Lower lobe of right lung (tissue), 2 donors: ENCODE measurements at regions not wholly inside any gene's neighbourhood (a gene's known extent, or its start where the extent isn't known, plus 50 kb on each side); places are given as distances from the start of the nearest gene placed in this dataset.
A peak's percentile ranks its signal among the peaks of the same experiment; 100 is the strongest.

ENCODE experiments used
- ATAC-seq, 2 donors: fragments of 200-7000 bp; cut with Tn5 transposase; one replicate each; pipeline ENCODE4 v1.9.1; 2020 to 2022; ENCODE audit warnings: mild to moderate bottlenecking in 2 of 2, moderate library complexity in 2 of 2
- DNase-seq: peaks from one replicate; pipeline ENCODE4 v3.0.0-alpha.2; 2020
- H3K27ac ChIP-seq: fragments of 200-600 bp; one replicate; pipeline ENCODE4 v1.8.0; 2022
- H3K27me3 ChIP-seq: fragments of 200-600 bp; one replicate; pipeline ENCODE4 v1.8.0; 2022; ENCODE audit warnings: low read depth
- H3K36me3 ChIP-seq: fragments of 200-600 bp; one replicate; pipeline ENCODE4 v1.8.0; 2022; ENCODE audit warnings: mild to moderate bottlenecking
- H3K4me1 ChIP-seq: fragments of 200-600 bp; one replicate; pipeline ENCODE4 v1.8.0; 2022
- H3K4me3 ChIP-seq: fragments of 200-600 bp; one replicate; pipeline ENCODE4 v1.8.0; 2022; ENCODE audit warnings: mild to moderate bottlenecking
- H3K9me3 ChIP-seq: fragments of 200-600 bp; one replicate; pipeline ENCODE4 v1.8.0; 2022
- intact Hi-C: fragments of 100-400 bp; cut with DNase I; formaldehyde crosslinking; loops from one replicate; pipeline ENCODE4 v1.11.0; 2022
- TF ChIP-seq, protein P1 (sequence below): fragments of 200-600 bp; IDR thresholded peaks from one replicate; pipeline ENCODE4 v1.8.0; 2022; ENCODE audit warnings: antibody characterized with exemption, mild to moderate bottlenecking
- donor health status: DM: no; HTN: yes; CAD: no; lungs with severe emphysema.

DNA sequence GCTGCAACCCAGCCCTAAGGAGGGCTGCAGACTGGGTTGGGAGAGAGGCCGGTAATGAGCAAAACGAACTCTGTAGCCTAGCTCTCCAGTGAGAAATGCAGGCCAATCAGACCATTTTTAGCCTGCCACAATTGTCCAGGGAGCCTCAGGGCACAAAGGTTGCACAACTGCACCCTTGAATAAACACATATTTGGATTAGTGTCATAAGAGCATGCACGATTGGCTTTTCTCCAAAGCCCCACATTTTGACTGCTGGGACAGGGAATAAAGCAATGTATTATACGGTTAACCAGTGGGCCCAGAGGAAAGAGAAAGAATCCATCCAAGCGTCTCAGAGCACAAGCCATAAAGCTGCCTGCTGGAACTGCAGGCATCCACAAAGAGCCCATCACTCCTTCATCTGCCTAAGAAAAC is 729.4 kb upstream of the SGCG start:
- H3K27ac ChIP-seq: no peak overlapping the region
- TF ChIP-seq, protein P1, sequence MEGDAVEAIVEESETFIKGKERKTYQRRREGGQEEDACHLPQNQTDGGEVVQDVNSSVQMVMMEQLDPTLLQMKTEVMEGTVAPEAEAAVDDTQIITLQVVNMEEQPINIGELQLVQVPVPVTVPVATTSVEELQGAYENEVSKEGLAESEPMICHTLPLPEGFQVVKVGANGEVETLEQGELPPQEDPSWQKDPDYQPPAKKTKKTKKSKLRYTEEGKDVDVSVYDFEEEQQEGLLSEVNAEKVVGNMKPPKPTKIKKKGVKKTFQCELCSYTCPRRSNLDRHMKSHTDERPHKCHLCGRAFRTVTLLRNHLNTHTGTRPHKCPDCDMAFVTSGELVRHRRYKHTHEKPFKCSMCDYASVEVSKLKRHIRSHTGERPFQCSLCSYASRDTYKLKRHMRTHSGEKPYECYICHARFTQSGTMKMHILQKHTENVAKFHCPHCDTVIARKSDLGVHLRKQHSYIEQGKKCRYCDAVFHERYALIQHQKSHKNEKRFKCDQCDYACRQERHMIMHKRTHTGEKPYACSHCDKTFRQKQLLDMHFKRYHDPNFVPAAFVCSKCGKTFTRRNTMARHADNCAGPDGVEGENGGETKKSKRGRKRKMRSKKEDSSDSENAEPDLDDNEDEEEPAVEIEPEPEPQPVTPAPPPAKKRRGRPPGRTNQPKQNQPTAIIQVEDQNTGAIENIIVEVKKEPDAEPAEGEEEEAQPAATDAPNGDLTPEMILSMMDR: no peak
- DNase-seq: no peak
- ATAC-seq: peak; percentile 35 to 41
- intact Hi-C loops: no loop called here
- H3K4me1 ChIP-seq: no peaks in the 10 kb centered on the region
- no peaks in the 10 kb centered on the region for H3K36me3 ChIP-seq
- no peak overlapping the region for H3K4me3 ChIP-seq
- H3K9me3 ChIP-seq: no peaks in the 10 kb centered on the region
- H3K27me3 ChIP-seq: no peaks in the 10 kb centered on the region

DNA sequence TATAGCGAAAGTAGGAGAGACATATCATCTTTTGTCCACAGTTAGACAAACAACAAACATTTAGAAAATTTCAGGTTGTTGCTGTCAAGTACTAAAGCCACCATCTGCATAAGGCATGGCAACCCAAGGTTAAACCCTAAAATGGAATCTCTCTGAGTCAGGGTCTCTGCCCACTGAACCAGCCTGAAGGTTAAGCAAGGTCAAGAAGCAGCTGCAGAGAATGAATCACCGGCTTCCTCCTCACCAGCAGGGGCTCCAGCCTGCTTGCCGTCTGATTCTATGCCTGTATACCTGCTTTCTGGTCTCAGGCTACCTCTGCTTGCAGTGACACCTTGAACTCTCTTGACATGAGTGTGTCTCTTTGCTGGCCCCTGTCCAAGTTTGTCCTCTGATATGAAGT is 726.2 kb upstream of the SGCG start:
- H3K36me3 ChIP-seq: no peaks in the 10 kb centered on the region

DNA sequence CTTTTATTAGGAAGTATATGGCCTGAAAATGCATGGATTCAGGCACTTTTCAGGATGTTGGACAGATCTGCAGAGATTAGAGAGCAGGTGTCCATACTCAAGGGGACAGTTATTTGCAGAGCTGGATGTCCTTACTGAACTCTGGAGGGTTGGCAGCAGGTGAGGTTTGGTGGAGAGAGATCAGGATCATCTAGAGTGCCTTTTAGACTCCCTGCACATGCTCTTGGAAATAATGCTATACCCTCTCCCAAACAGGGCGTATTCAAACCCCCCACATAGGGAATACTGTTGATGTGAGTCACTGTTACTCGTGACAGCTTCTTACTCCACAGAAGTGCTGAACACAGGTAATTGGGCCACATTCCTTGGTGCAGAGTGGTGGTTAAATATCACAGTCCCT is 725.7 kb upstream of the SGCG start:
- TF ChIP-seq, protein P1: no peak
- intact Hi-C loops: no loop called here
- H3K9me3 ChIP-seq: no peaks in the 10 kb centered on the region
- no peak overlapping the region for H3K27ac ChIP-seq
- no peak for DNase-seq
- no peaks in the 10 kb centered on the region for H3K36me3 ChIP-seq
- ATAC-seq: no peak
- H3K4me1 ChIP-seq: no peaks in the 10 kb centered on the region
- H3K27me3 ChIP-seq: no peaks in the 10 kb centered on the region
- H3K4me3 ChIP-seq: no peak overlapping the region

More for the DNA sequence above, 726.2 kb upstream of the SGCG start:
- Histone ChIP-seq H3K27me3 (no peaks in the 10 kb centered on the region), H3K4me1 (no peaks in the 10 kb centered on the region), H3K4me3 (no peak overlapping the region), H3K9me3 (no peaks in the 10 kb centered on the region), H3K27ac (no peak overlapping the region)
- intact Hi-C loops: no loop called here
- TF ChIP-seq, protein P1: no peak
- DNase-seq (no peak), ATAC-seq (no peak)

DNA sequence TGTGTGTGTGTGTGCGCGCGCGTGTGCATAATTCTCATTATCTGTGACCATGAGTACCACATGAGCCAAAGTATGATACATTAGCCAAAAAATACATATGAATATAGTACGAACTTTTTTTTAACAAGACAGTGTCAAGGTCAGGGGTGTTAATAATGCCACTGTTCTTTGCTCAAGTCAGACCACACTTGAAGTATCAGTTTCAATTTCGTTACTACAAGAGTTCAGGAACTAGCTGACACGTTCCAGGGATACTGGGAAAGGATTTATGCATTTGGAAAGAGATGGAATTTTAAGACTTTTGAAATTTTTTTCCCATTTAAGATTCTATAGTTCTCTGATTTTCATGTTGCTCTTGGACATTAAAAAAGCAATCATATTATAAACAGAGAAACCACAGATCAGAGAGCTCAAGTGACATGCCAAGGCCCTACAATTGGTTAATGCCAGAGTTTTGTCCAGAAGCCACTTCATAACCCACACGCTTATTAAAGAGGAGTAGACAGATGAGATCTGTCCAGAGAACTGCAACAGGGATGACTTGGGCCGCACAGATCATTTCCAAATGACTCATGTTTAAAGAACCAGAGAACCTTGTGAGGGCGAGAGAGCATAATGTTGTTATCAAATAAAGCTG is 718.8 kb upstream of the SGCG start:
- Histone ChIP-seq H3K4me1 (no peaks in the 10 kb centered on the region), H3K27me3 (no peaks in the 10 kb centered on the region), H3K4me3 (no peak overlapping the region), H3K36me3 (no peaks in the 10 kb centered on the region), H3K27ac (no peak overlapping the region), H3K9me3 (no peaks in the 10 kb centered on the region)
- TF ChIP-seq, protein P1: no peak
- intact Hi-C loops: no loop called here
- peak; percentile 50 to 56 for ATAC-seq
- DNase-seq: no peak

DNA sequence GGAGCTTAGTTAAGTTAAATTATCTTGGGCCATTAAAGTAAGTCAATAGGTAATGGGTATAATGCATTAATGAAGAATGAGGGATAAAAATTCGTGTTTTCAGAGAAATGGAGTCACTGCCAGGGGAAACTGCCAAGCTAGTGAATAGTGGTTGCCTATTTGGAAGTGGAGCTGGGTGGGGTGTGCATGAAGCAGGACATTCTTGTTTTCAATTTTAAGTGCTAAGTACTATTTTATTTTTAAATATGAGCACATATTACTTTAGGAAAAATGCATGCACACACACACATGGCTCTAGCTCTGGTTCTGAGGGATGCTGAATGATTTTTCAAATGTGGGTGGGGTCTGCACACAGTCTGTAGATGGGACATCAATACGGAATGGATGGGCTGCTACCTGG is 717.7 kb upstream of the SGCG start:
- no peaks in the 10 kb centered on the region for H3K27me3 ChIP-seq
- H3K9me3 ChIP-seq: no peaks in the 10 kb centered on the region
- TF ChIP-seq, protein P1: no peak
- H3K4me3 ChIP-seq: no peak overlapping the region
- no peaks in the 10 kb centered on the region for H3K4me1 ChIP-seq
- ATAC-seq (no peak), DNase-seq (no peak)
- intact Hi-C loops: no loop called here
- H3K27ac ChIP-seq: no peak overlapping the region
- no peaks in the 10 kb centered on the region for H3K36me3 ChIP-seq
